Upper lobe of left lung (tissue), 6 donors: ENCODE measurements at regions not wholly inside any gene's neighbourhood (a gene's known extent, or its start where the extent isn't known, plus 50 kb on each side); places are given as distances from the start of the nearest gene placed in this dataset.
A peak's percentile ranks its signal among the peaks of the same experiment; 100 is the strongest.

Source experiments
- ATAC-seq, 2 donors: fragments of 200-7000 bp; cut with Tn5 transposase; one replicate each; pipeline ENCODE4 v1.9.1; 2022; ENCODE audit warnings: mild to moderate bottlenecking in 2 of 2, moderate library complexity in 2 of 2; ENCODE audit not compliant: low FRiP score in 2 of 2
- DNase-seq, 2 donors: peaks; one replicate each; pipeline ENCODE4 v3.0.0-alpha.2; 2019 to 2020
- H3K27ac ChIP-seq, 4 donors: fragments of 200-600 bp; sonication (generic); one replicate each; pipeline ENCODE4 v1.5.1; 2016 to 2019
- H3K27me3 ChIP-seq, 4 donors: fragments of 200-600 bp; sonication (generic); one replicate each; pipeline ENCODE4 v1.5.1; 2017 to 2019
- H3K36me3 ChIP-seq, 4 donors: fragments of 200-600 bp; sonication (generic); one replicate each; pipeline ENCODE4 v1.5.1; 2016 to 2019
- H3K4me1 ChIP-seq, 4 donors: fragments of 200-600 bp; sonication (generic); one replicate each; pipeline ENCODE4 v1.5.1; 2018 to 2019
- H3K4me3 ChIP-seq, 4 donors: fragments of 200-600 bp; sonication (generic); one replicate each; pipeline ENCODE4 v1.5.1; 2017 to 2019; ENCODE audit warnings: mild to moderate bottlenecking in 2 of 4, moderate library complexity in 1 of 4
- H3K9me3 ChIP-seq, 4 donors: fragments of 200-600 bp; sonication (generic); one replicate each; pipeline ENCODE4 v1.5.1; 2018 to 2019
- EP300 ChIP-seq, 4 donors: sonication (generic); formaldehyde crosslinking; IDR thresholded peaks; one replicate each; pipeline ENCODE4 v1.5.1; 2017; ENCODE audit warnings: antibody characterized with exemption in 4 of 4, control low read depth in 2 of 4
- POLR2A ChIP-seq, 4 donors: fragments of 450-650 bp; IDR thresholded peaks; one replicate each; pipeline ENCODE4 v1.5.1; 2016 to 2017; ENCODE audit warnings: antibody characterized with exemption in 4 of 4, mild to moderate bottlenecking in 2 of 4
- POLR2AphosphoS5 ChIP-seq, 2 donors: sonication (generic); formaldehyde crosslinking; IDR thresholded peaks; one replicate each; pipeline ENCODE4 v1.5.1; 2017; ENCODE audit warnings: antibody characterized with exemption in 2 of 2
- WGBS, 2 donors: methylation state at CpG; one replicate each; pipeline ENCODE4 v1.1.5; 2017 to 2018; 5-methylcytosine and 5-hydroxymethylcytosine counted together
- TF ChIP-seq, protein P1 (sequence below), 6 experiments: fragments of 450-650 bp in 4 of 6; fragments of 200-600 bp in 2 of 6; sonication (generic) in 2 of 6; IDR thresholded peaks; one replicate each; pipeline ENCODE4 v1.5.1; 2016 to 2019; ENCODE audit warnings: antibody characterized with exemption in 6 of 6
- donor health status: DM: no; HTN: no; CAD: no; lungs with moderate emphysema.
- donor health status: DM: no; HTN: yes; CAD: no; lungs with severe emphysema.

DNA sequence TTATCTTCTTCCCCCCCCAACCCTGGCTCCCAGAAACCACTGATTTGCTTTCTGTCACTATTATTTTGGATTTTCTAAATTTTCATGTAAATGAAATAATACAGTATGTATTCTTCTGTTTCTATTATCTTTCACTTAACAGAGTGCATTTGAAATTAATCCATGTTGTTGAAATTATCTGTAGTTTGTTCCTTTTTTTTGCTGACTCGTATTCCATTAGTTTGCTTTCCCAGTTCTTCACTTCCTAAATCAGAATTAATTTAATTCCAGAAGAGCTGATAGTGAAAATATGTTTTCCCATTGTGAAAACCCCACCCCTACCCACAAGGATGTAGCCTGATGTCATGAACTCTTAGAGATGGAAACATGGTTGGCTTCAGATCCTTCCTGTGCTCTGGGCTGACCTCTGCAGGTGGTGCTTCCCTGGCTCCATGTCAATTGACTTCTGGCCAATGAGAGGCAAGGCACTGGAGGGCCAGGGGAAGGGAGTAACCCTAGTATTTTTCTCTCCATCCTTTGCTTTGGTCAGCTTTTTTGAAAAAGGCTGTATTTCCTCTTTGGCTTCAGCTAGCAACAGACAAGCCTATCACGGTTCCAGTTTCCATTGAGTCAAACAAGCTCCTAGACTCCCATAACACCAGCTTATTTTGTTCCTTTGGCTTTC, 244.4 kb upstream of the HSF2 start:
- no peak for DNase-seq
- Histone ChIP-seq H3K36me3 (no peaks in the 10 kb centered on the region), H3K4me3 (no peak overlapping the region), H3K9me3 (no peaks in the 10 kb centered on the region), H3K27ac (no peak overlapping the region), H3K4me1 (no peaks in the 10 kb centered on the region), H3K27me3 (no peaks in the 10 kb centered on the region)
- TF ChIP-seq, protein P1, sequence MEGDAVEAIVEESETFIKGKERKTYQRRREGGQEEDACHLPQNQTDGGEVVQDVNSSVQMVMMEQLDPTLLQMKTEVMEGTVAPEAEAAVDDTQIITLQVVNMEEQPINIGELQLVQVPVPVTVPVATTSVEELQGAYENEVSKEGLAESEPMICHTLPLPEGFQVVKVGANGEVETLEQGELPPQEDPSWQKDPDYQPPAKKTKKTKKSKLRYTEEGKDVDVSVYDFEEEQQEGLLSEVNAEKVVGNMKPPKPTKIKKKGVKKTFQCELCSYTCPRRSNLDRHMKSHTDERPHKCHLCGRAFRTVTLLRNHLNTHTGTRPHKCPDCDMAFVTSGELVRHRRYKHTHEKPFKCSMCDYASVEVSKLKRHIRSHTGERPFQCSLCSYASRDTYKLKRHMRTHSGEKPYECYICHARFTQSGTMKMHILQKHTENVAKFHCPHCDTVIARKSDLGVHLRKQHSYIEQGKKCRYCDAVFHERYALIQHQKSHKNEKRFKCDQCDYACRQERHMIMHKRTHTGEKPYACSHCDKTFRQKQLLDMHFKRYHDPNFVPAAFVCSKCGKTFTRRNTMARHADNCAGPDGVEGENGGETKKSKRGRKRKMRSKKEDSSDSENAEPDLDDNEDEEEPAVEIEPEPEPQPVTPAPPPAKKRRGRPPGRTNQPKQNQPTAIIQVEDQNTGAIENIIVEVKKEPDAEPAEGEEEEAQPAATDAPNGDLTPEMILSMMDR (IDR thresholded peaks at IDR 0.05): no peak
- WGBS, 2 donors: 64 to 65% methylated on average over 2 of the region's 2 CpGs
- peak in 1 of 2 donors; percentile 70 for ATAC-seq

DNA sequence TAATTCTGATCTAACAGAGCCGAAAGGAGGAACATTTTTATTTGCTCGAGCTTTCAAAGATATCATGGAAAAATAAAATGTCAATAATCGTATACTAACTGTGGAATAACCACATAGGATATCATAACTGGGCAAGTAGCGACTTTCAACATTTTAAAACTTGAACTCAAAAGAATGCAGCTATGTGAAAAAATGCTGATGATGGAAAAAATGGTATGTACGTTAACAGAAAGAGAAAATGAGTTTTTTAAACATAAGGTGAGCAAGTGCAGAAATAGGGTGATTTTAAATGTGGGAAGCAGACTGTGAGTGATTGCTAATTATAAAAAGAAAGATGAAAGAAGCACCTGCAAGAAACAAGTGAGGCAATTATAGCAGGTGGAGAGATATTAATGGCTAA, 238.3 kb upstream of the HSF2 start:
- H3K27me3 ChIP-seq: no peaks in the 10 kb centered on the region
- H3K36me3 ChIP-seq: no peaks in the 10 kb centered on the region
- no peaks in the 10 kb centered on the region for H3K9me3 ChIP-seq
- no peak overlapping the region for H3K4me3 ChIP-seq
- H3K4me1 ChIP-seq: no peaks in the 10 kb centered on the region
- TF ChIP-seq POLR2AphosphoS5 (IDR thresholded peaks at IDR 0.05): no peak
- TF ChIP-seq POLR2A (IDR thresholded peaks at IDR 0.05): no peak
- no peak for TF ChIP-seq EP300 (IDR thresholded peaks at IDR 0.05)
- TF ChIP-seq, protein P1 (IDR thresholded peaks at IDR 0.05): no peak
- ATAC-seq (no peak), DNase-seq (no peak)
- no peak overlapping the region for H3K27ac ChIP-seq
- 83 to 84% methylated on average over 5 of the region's 5 CpGs for WGBS, 2 donors

DNA sequence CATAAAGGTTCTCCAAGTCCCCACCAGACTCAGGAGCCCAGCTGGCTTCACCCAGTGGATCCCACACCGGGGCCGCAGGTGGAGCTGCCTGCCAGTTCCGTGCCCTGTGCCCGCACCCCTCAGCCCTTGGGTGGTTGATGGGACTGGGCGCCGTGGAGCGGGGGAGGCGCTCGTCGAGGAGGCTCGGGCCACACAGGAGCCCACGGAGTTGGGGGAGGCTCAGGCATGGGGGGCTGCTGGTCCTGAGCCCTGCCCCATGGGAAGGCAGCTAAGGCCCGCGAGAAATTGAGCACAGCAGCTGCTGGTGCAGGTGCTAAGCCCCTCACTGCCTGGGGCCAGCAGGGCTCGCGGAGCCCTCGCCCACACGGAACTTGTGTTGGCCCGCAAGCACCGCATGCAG, 234.4 kb upstream of the HSF2 start:
- H3K4me1 ChIP-seq: no peaks in the 10 kb centered on the region
- H3K9me3 ChIP-seq: no peaks in the 10 kb centered on the region
- TF ChIP-seq, protein P1 (IDR thresholded peaks at IDR 0.05): no peak
- TF ChIP-seq POLR2A (IDR thresholded peaks at IDR 0.05) (no peak), EP300 (IDR thresholded peaks at IDR 0.05) (no peak)
- no peaks in the 10 kb centered on the region for H3K36me3 ChIP-seq
- no peak overlapping the region for H3K4me3 ChIP-seq
- no peaks in the 10 kb centered on the region for H3K27me3 ChIP-seq
- WGBS, 2 donors: 90% methylated on average over 4 to 17 of the region's 20 CpGs
- ATAC-seq: no peak
- DNase-seq: peak in 1 of 2 donors; percentile 55
- H3K27ac ChIP-seq: no peak overlapping the region

DNA sequence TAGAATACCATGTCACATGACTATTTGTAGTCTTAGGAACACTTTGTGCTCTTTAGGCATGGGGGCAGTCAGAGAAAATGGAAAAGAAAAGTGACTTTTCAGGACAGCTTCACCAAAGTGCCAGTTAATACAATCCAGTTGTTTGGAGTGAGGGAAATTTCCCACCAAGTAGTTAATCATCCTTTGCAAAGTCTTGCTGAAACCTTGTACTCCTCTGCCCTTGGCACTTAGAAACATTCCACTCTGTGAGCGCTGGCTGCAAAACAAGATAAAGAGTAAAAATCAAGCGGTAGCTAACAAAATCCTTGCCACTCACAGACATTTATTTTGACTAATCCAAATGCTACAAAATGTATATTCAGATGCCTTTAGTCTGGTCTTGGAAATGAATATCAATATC, 229.2 kb upstream of the HSF2 start:
- H3K4me1 ChIP-seq: no peaks in the 10 kb centered on the region
- H3K36me3 ChIP-seq: no peaks in the 10 kb centered on the region
- H3K27ac ChIP-seq: no peak overlapping the region
- DNase-seq (no peak), ATAC-seq (no peak)
- H3K4me3 ChIP-seq: no peak overlapping the region
- 66 to 67% methylated on average over 2 of the region's 2 CpGs for WGBS, 2 donors
- H3K9me3 ChIP-seq: no peaks in the 10 kb centered on the region
- TF ChIP-seq POLR2AphosphoS5 (IDR thresholded peaks at IDR 0.05) (no peak), POLR2A (IDR thresholded peaks at IDR 0.05) (no peak), EP300 (IDR thresholded peaks at IDR 0.05) (no peak)
- TF ChIP-seq, protein P1 (IDR thresholded peaks at IDR 0.05): no peak
- no peaks in the 10 kb centered on the region for H3K27me3 ChIP-seq

DNA sequence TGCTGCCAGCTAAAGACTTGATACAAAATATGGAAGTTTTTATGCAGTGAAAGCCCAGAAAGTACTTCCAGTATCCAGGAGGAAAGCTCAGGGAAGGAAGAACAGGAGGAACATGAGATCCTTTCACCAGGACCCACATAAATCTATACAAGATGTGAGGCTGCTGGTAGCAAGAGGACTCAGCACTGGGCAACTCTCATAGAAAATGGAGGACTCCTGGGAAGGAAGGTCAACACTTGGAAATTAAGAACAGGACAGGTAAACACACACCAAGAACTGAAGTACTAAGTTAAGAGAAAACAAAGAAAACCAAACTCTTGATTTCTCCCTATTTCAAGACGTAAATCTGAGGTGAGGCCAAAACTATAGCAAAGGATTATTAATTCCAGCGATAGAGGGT, 220.5 kb upstream of the HSF2 start:
- Histone ChIP-seq H3K4me1 (no peaks in the 10 kb centered on the region), H3K27me3 (no peaks in the 10 kb centered on the region), H3K27ac (no peak overlapping the region), H3K4me3 (no peak overlapping the region), H3K9me3 (no peaks in the 10 kb centered on the region), H3K36me3 (no peaks in the 10 kb centered on the region)
- 62 to 87% methylated on average over 2 of the region's 2 CpGs for WGBS, 2 donors
- TF ChIP-seq, protein P1 (IDR thresholded peaks at IDR 0.05): no peak
- TF ChIP-seq EP300 (IDR thresholded peaks at IDR 0.05) (no peak), POLR2AphosphoS5 (IDR thresholded peaks at IDR 0.05) (no peak), POLR2A (IDR thresholded peaks at IDR 0.05) (no peak)
- DNase-seq: no peak
- ATAC-seq: no peak
